CD4-positive, alpha-beta T cell treated with Interleukin-12 subunit alpha and Interleukin-12 subunit beta, for 1 hour (primary cell): ENCODE measurements at regions not wholly inside any gene's neighbourhood (a gene's known extent, or its start where the extent isn't known, plus 50 kb on each side); places are given as distances from the start of the nearest gene placed in this dataset.

Source experiments
- DNase-seq: peaks from one replicate; pipeline ENCODE4 v3.0.0-alpha.2; 2020

DNA sequence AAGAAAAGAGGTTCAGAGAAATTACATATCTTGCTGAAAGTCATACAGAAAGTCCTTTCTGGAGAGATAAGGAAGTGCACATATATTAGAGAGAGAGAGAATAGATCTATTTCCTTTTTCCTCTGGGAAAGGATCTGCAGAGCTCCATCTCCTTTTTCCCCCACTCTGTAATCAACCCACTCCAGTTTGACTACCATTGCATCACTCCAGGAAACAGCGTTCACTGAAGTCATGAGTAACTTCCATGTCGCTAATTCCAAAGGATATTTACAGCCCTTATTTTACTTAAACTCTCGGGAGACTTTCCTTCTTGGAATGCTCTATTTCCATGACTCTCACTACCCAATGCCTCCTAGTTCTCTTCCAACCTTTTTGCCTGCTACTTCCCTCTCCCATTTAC, 72.5 kb upstream of the PARP11 start:
- DNase-seq: no peak

GRCh38 chr12:3944620-3945019, 71.4 kb upstream of the PARP11 start:
- no peak for DNase-seq

GRCh38 chr12:3938042-3938544, 64.9 kb upstream of the PARP11 start:
- DNase-seq: no peak

- DNase-seq: peak; percentile 49
These were observed 61.9 kb upstream of the PARP11 start for GRCh38 chr12:3935078-3935477.

DNA sequence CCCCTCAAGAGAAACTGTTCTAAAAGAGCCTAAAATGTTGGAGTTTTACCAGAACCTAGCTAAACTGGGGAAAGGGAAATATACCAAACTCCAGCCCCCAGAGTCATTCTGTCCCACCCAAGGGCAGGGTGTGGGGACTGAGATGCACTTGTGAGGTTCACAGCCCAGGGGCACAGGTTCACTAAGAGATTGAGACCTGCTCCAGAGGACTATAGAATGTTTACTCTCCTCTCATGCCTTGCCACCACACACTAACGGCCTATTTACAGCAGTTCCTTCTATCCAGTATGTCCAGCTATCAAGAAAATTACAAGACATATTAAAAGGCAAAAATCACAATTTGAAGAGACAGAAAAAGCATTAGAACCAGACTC, 60.6 kb upstream of the PARP11 start:
- DNase-seq: no peak

DNA sequence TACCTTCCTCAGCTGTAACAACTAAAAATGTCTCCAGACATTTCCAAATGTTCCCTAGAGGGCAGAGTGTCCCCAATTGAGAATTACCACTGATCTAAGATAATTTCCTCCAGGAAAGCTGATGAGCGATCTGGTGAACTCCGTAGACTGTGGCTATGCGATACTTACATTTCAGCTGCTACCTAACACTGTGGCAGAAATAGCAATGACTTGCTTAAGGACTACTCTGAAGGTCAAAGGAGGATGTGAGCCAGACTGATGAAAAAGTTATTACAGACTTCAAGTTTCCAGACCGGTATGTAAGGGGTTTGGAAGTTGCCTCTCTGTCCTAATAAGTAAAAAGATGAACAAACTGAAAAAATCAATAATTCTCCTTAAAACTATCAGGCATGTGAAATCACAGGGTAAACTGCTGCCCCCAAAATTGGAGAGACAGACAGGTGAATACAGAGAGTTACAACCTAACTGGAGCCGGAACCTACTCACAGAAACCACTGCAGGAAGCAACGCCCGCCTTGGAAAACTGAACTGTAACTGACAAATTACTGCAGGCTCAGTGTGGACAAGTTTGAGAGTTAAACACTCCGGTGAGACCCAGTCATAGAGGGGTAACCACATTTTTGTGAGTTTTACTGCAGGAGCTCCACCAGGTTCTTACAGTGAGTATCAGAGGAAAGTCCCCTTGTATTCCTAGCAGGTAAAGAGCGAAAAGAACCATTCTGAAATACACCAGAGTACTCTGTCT, 60.0 kb upstream of the PARP11 start:
- peak; percentile 28 for DNase-seq

- DNase-seq: no peak
These were observed 58.6 kb upstream of the PARP11 start for GRCh38 chr12:3931776-3932175.

- peak; percentile 39 for DNase-seq
These were observed 58.0 kb upstream of the PARP11 start for GRCh38 chr12:3931206-3931605.

GRCh38 chr12:3929875-3930615, 56.8 kb upstream of the PARP11 start:
- no peak for DNase-seq

- no peak for DNase-seq
These were observed 55.5 kb upstream of the PARP11 start for GRCh38 chr12:3928538-3929184.

DNA sequence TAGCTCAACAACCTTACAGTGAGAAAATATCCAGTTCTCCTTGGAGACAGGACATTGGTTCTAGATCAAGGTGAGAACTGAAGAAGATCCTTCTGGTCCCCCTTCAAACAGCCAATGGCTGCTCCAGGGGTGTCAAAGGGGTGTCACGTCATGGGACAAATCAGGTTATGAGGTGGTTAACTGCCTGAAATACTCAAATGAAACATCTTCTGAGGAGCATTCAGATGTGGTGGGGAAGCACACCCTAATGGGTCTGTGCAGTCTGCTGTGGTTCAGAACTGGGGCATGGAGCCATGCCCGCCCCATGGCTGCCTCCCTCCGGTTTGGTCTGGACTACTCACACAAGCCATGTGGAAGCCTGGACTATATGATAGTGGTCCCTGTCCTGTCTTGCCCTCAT, 52.4 kb upstream of the PARP11 start:
- no peak for DNase-seq

DNA sequence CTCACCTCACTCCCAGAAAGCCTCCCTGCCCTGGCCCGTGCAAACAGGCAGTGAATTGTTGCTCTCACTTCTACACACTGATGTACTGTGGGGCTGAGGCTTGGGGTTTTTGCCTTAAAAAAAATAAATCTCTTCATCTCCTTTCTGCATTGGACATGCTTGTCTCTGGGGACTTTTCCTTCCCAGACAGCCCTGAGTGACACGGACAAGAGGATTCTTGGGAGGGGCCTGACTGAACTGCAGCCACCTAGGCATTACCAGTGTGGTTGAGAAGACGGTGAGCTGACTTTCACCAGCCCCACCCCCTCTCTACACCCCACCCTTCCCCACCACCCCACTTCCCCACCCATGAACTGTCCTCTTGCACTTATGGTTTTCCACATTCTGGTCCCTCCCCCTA, 51.6 kb upstream of the PARP11 start:
- DNase-seq: no peak

DNA sequence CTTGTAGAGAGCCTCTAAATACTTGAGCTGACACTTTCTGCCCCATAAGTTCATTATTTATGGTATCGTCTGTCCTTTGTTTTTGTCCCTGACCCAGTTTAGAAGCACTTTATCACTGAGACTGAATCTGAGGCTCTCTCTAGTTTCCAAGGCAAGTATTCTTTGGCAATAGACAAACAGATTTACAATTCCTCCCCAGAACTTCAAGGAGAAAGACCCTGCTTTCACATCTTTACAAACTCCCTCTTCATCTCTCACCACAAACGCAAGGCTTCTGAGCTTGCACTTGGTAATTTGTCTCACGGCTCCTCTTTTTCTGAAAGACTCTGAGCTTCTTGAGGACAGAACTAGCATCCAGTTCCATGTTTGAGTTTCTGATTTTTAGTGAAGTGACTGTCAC, 49.8 kb upstream of the PARP11 start:
- DNase-seq: no peak
